BLaER1 treated with 17β-estradiol and CSF1 and Interleukin-3, amounts not matched to agents 10 nM and 100 nM (cell line): ENCODE measurements at regions not wholly inside any gene's neighbourhood (a gene's known extent, or its start where the extent isn't known, plus 50 kb on each side); places are given as distances from the start of the nearest gene placed in this dataset.

Experiments
- H3K27ac ChIP-seq, 11 experiments: shearing (Covaris generic); formaldehyde crosslinking; 2 replicates each; pipeline ENCODE4 v1.8.1; 2022
- H3K27me3 ChIP-seq, 11 experiments: shearing (Covaris generic); formaldehyde crosslinking; 2 replicates each; pipeline ENCODE4 v1.8.1; 2022
- H3K36me3 ChIP-seq, 11 experiments: shearing (Covaris generic); formaldehyde crosslinking; 2 replicates each; pipeline ENCODE4 v1.8.1; 2022
- H3K4me1 ChIP-seq, 10 experiments: shearing (Covaris generic); formaldehyde crosslinking; 2 replicates each; pipeline ENCODE4 v1.8.1; 2022
- H3K4me2 ChIP-seq, 11 experiments: shearing (Covaris generic); formaldehyde crosslinking; 2 replicates each; pipeline ENCODE4 v1.8.1; 2022
- H3K4me3 ChIP-seq, 10 experiments: shearing (Covaris generic); formaldehyde crosslinking; 2 replicates each; pipeline ENCODE4 v1.8.1; 2022
- H3K9ac ChIP-seq, 11 experiments: shearing (Covaris generic); formaldehyde crosslinking; 2 replicates each; pipeline ENCODE4 v1.8.1; 2022
- H3K9me3 ChIP-seq, 11 experiments: shearing (Covaris generic); formaldehyde crosslinking; replicated peaks in 1 of 11; 2 replicates each; pipeline ENCODE4 v1.8.1; 2022
- H4K20me1 ChIP-seq, 11 experiments: shearing (Covaris generic); formaldehyde crosslinking; 2 replicates each; pipeline ENCODE4 v1.8.1; 2022
- Cebpa-rat ChIP-seq, 11 experiments: shearing (Covaris generic); IDR thresholded peaks; 2 replicates each; pipeline ENCODE4 v1.8.1; 2022

DNA sequence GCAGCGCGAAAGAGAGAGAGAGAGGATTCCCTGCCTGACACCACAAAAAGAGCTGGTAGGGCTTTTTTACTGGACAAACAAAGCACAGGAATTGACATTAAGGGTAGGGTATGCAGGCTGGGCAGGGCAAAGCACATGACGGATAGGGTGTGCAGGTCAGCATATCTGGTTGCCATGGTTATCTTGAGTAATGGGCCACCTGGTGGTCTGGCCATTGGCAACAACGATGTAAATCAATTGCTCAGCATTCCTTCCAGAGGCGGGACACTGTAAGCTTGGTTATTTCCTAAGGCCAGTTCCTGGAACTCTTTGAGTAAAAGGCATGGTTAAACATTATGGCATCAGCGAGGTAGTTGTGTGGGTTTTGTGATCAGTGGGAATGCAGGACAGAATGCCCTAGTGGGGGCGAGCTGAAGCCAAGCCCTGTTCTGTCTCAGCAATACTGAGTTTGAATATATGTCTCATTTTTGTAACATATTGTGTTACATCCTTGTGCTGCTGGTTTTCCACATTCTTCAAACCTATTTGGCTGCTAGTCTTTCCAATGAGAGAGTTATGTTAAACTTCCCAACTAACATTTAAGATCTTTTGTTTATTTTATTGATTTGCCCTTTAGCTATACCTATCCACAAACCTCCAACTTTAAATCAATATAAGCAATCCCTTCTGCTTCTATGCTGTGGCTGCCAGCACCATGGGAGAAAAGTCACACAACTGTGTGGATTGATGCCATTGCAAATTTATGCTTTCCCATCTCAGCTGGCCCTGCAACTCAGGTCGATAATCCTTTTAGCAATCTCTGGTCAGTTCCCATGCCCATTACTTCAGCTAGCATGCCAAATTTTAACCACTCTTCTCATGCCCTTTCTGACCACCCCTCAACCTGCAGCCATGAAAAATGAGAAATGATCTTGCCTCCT, 396.7 kb upstream of the PDE3A start:
- TF ChIP-seq Cebpa-rat (IDR thresholded peaks at IDR 0.05): no peak
- no peak overlapping the region for H3K9ac ChIP-seq
- no peaks in the 10 kb centered on the region for H4K20me1 ChIP-seq

DNA sequence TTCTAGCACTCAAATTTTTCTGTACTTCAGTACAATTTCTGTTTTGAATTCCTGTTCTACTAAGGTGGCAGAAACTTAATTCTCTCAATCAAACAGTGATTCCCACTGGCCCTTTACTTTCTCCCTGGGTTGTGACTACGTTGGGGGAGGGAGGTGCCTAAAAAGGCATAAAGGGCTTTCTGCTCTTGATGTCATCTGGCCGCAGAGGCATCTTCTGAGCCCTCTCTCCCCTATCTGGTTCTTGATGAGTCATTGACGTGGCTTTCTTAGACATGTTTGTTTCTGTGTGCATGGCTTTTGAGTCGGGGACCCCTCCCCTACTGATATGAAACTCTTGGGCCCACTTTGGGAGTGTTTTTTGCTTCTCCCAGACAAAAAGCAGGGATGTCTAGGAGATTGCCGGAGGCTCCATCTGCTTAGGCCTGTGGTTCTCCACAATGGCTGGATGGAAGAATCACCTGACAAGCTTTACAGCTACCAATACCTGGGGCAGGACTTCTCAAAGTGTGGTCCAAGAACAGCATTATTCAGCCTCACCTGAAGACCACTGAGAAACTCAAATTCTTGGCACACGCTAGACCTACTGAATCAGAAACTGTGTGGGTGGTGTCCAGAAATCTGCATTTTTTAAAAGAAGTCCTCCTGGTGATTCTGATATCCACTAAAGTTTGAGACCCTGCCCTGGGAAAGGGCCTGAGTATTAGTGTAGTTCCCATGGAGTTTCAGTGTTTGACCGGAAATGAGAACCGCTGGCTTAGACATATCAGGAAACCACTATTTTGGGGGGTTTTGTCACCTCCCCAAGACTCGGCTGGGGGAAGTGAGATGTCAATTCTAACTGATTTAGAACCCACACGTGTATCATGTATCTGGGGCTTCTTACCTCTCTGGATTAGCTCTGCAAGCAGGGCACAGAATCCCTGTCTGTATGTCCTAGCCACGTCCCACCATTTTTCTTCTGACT, 395.7 kb upstream of the PDE3A start:
- Histone ChIP-seq H3K4me1 (peaks cover 21 to 35% (median 26%) of the 10 kb centered on the region in 10 experiments), H3K4me2 (peak overlapping the region; percentile 10 to 69 (median 48)), H3K36me3 (no peaks in the 10 kb centered on the region), H3K9me3 (no peaks in the 10 kb centered on the region), H4K20me1 (no peaks in the 10 kb centered on the region), H3K27me3 (no peaks in the 10 kb centered on the region), H3K9ac (no peak overlapping the region), H3K27ac (peak overlapping the region in 6 of 11 experiments; percentile 0 to 46 (median 18); a peak in 8 of 22 replicates), H3K4me3 (no peak overlapping the region; a peak in 1 of 20 replicates)
- no peak for TF ChIP-seq Cebpa-rat (IDR thresholded peaks at IDR 0.05)

More for the DNA sequence above, 396.7 kb upstream of the PDE3A start:
- no peaks in the 10 kb centered on the region for H3K36me3 ChIP-seq
- H3K27me3 ChIP-seq: no peaks in the 10 kb centered on the region
- peak overlapping the region in 2 of 11 experiments; percentile 26 to 46; a peak in 1 of 22 replicates for H3K27ac ChIP-seq
- peaks cover 30 to 45% (median 35%) of the 10 kb centered on the region in 10 experiments for H3K4me1 ChIP-seq
- peak overlapping the region in 9 of 11 experiments; percentile 10 to 69 (median 48); a peak in 14 of 22 replicates for H3K4me2 ChIP-seq
- no peaks in the 10 kb centered on the region for H3K9me3 ChIP-seq
- H3K4me3 ChIP-seq: no peak overlapping the region

DNA sequence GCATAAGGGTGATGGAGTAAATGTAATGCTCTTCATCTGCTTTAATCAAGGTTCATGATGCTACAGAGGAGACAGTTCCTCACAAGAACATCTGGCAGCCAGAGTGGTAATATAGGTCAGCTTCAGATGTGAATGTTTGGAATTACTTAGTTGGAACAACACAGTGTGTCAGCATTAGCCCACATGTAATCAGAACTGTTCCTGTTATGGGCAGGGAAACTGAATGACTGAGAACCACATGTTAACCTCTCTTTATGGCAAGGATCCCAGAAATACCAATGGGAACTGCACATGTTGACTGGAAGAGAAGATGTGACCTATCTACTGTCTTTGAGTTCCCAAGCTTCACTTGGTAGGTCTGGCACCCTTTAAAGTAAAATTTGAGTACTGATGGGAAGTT, 390.1 kb upstream of the PDE3A start:
- no peak for TF ChIP-seq Cebpa-rat (IDR thresholded peaks at IDR 0.05)
- Histone ChIP-seq H3K36me3 (no peaks in the 10 kb centered on the region), H3K9me3 (no peaks in the 10 kb centered on the region), H4K20me1 (no peaks in the 10 kb centered on the region), H3K4me1 (peaks cover 2 to 14% (median 5%) of the 10 kb centered on the region in 10 experiments; a peak in 19 of 20 replicates), H3K4me2 (no peak overlapping the region), H3K27ac (no peak overlapping the region), H3K4me3 (no peak overlapping the region), H3K27me3 (no peaks in the 10 kb centered on the region), H3K9ac (no peak overlapping the region)

DNA sequence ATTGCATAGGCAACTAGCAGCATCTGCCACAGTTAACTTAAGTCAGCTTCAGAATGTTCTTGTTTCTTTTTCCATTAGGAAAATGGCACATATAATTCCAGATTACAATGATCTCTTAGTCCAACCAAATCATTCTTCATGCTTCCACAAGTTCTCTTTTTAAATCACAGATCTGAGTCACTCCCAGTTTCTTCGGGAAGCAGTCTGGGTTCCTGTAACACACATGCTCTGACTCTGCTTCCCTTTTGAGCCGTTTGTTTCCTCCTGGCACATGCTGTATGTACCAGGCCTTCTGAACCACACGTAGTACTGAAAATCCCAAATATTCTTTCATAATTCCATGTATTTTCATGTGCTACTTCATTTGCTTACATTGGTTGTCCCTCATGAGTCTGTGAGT, 388.8 kb upstream of the PDE3A start:
- Histone ChIP-seq H3K9ac (no peak overlapping the region), H3K4me1 (peaks cover 0 to 9% (median 0%) of the 10 kb centered on the region in 10 experiments; a peak in 2 of 20 replicates), H3K9me3 (no peaks in the 10 kb centered on the region), H3K4me2 (peak overlapping the region in 2 of 11 experiments; percentile 14 to 15; a peak in 2 of 22 replicates), H3K36me3 (no peaks in the 10 kb centered on the region), H3K4me3 (no peak overlapping the region), H3K27me3 (no peaks in the 10 kb centered on the region), H4K20me1 (no peaks in the 10 kb centered on the region), H3K27ac (no peak overlapping the region)
- no peak for TF ChIP-seq Cebpa-rat (IDR thresholded peaks at IDR 0.05)

DNA sequence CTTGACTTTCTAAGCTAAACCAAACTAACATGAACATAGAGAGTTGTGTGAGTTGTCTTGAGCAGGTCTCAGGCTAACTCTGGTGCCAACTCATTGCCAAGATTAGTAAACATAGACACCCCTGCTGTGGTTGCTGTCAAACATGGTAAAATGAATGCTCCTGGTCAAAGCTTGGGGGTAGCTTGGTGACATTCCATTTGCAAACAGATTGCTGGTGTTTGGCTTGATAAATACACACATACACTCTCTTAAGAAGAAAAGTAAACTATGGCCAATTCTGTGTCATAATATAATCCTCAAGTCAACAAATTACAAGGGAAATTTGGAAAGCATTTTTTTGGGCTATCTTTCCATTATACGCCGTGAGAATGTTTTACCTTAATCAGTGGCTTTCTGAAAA, 386.4 kb upstream of the PDE3A start:
- Histone ChIP-seq H3K27ac (no peak overlapping the region), H3K4me2 (no peak overlapping the region), H3K36me3 (no peaks in the 10 kb centered on the region), H3K4me1 (peaks cover 0 to 9% (median 0%) of the 10 kb centered on the region in 10 experiments; a peak in 2 of 20 replicates), H4K20me1 (no peaks in the 10 kb centered on the region), H3K4me3 (no peak overlapping the region), H3K9me3 (no peaks in the 10 kb centered on the region), H3K27me3 (no peaks in the 10 kb centered on the region), H3K9ac (no peak overlapping the region)
- TF ChIP-seq Cebpa-rat (IDR thresholded peaks at IDR 0.05): no peak

DNA sequence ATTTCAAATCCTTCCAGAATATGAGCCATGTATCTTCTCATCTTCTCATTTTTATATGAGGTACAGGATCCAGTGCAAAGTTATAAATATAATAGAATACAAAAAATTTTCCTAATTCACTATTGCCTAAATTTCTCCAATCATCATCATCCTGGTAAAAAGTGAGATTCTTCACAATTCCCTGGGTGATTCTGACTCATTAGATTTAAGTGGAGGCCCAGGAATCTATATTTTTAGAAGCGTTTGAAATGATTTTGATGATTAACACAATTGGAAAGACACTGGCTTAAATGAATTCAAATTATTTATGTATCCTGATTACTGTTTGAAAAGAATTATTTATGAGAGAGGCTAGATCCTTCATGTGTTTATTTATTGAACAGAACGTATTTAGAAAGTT, 380.3 kb upstream of the PDE3A start:
- Histone ChIP-seq H3K9me3 (no peaks in the 10 kb centered on the region), H3K4me2 (no peak overlapping the region), H3K36me3 (no peaks in the 10 kb centered on the region), H3K27me3 (no peaks in the 10 kb centered on the region), H3K27ac (no peak overlapping the region), H3K4me1 (no peaks in the 10 kb centered on the region), H3K9ac (no peak overlapping the region), H4K20me1 (no peaks in the 10 kb centered on the region), H3K4me3 (no peak overlapping the region)
- no peak for TF ChIP-seq Cebpa-rat (IDR thresholded peaks at IDR 0.05)

DNA sequence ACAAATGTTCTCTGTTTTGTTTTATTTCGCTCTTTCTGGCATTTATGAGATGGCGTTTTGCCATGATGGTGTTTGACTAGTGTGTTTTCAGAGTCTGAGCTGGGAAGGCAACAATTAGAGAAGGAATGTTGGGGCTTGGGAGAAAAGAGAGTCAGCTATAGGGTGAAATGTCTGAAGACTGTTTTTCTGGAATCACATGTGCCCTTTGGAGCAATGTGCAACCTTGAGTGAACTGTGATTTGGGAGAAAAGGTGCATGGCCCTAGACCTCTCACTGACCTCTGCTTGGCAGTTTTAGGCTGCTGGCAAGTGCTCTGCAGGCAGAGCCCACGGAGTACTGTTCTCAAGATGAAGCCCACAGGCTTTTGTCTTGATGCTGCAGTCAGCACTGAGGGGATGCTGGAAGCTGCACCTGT, 379.9 kb upstream of the PDE3A start:
- Histone ChIP-seq H3K9me3 (no peaks in the 10 kb centered on the region), H3K9ac (no peak overlapping the region), H3K36me3 (no peaks in the 10 kb centered on the region), H3K27me3 (no peaks in the 10 kb centered on the region), H4K20me1 (no peaks in the 10 kb centered on the region), H3K4me1 (no peaks in the 10 kb centered on the region), H3K4me2 (no peak overlapping the region), H3K4me3 (no peak overlapping the region), H3K27ac (no peak overlapping the region)
- no peak for TF ChIP-seq Cebpa-rat (IDR thresholded peaks at IDR 0.05)

DNA sequence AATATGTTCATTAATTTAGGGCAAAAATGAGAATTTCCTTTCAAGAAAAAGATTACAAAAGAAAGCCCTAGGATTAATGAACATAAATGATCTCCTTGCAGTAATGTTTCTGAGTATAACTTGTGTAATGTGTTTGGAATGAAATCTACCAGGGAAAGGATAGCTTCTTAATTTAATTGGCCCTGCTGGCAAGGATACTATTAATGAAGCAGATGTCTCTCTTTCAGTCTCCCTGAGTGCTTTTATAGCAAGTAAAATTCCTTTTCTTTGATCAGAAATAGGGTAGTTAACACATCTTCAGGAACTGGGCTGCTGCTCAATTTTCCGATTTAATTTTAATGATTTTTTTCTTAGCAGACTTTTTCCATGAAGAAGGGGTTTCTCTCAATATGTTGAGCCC, 379.4 kb upstream of the PDE3A start:
- H4K20me1 ChIP-seq: no peaks in the 10 kb centered on the region
- no peak overlapping the region for H3K4me3 ChIP-seq
- H3K4me2 ChIP-seq: no peak overlapping the region
- no peaks in the 10 kb centered on the region for H3K27me3 ChIP-seq
- no peaks in the 10 kb centered on the region for H3K4me1 ChIP-seq
- no peak overlapping the region for H3K9ac ChIP-seq
- no peak for TF ChIP-seq Cebpa-rat (IDR thresholded peaks at IDR 0.05)
- H3K27ac ChIP-seq: no peak overlapping the region
- H3K36me3 ChIP-seq: no peaks in the 10 kb centered on the region
- no peaks in the 10 kb centered on the region for H3K9me3 ChIP-seq

DNA sequence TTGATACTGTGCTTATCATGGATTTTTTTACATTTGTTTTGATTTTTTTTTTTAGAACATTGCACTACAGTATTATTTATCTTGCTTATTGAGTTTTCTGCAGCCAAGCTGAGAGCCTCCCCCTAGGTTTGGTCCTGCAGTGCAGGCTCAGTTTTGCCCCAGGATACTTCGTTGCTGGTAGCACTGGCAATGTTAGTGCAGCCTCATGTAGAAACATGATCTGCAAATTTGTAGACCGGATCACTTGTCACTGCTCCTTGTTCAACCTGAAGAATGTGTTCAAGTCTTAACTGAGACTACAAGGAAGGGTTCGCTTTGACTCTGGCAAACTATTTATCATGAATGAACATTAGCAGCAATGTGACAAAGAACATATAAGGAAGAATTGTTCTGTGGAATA, 377.2 kb upstream of the PDE3A start:
- H3K4me2 ChIP-seq: no peak overlapping the region
- H3K9ac ChIP-seq: no peak overlapping the region
- H3K36me3 ChIP-seq: no peaks in the 10 kb centered on the region
- no peak overlapping the region for H3K4me3 ChIP-seq
- H4K20me1 ChIP-seq: no peaks in the 10 kb centered on the region
- no peak for TF ChIP-seq Cebpa-rat (IDR thresholded peaks at IDR 0.05)
- no peaks in the 10 kb centered on the region for H3K27me3 ChIP-seq
- no peaks in the 10 kb centered on the region for H3K4me1 ChIP-seq
- no peak overlapping the region for H3K27ac ChIP-seq
- no peaks in the 10 kb centered on the region for H3K9me3 ChIP-seq
